Upper lobe of right lung (tissue), 1 donor: ENCODE measurements at regions not wholly inside any gene's neighbourhood (a gene's known extent, or its start where the extent isn't known, plus 50 kb on each side); places are given as distances from the start of the nearest gene placed in this dataset.

Experiments used
- ATAC-seq: fragments of 200-7000 bp; cut with Tn5 transposase; one replicate; pipeline ENCODE4 v1.9.1; 2020; ENCODE audit warnings: mild to moderate bottlenecking, moderate library complexity
- DNase-seq: peaks from one replicate; pipeline ENCODE4 v3.0.0-alpha.2; 2020
- H3K27ac ChIP-seq: fragments of 200-600 bp; one replicate; pipeline ENCODE4 v1.8.0; 2022
- H3K27me3 ChIP-seq: fragments of 200-600 bp; one replicate; pipeline ENCODE4 v1.8.0; 2022; ENCODE audit warnings: mild to moderate bottlenecking
- H3K36me3 ChIP-seq: fragments of 200-600 bp; one replicate; pipeline ENCODE4 v1.8.0; 2022
- H3K4me1 ChIP-seq: fragments of 200-600 bp; one replicate; pipeline ENCODE4 v1.8.0; 2022
- H3K4me3 ChIP-seq: fragments of 200-600 bp; one replicate; pipeline ENCODE4 v1.8.0; 2022; ENCODE audit warnings: mild to moderate bottlenecking
- H3K9me3 ChIP-seq: fragments of 200-600 bp; one replicate; pipeline ENCODE4 v1.8.0; 2022
- CTCF ChIP-seq: fragments of 200-600 bp; IDR thresholded peaks from one replicate; pipeline ENCODE4 v1.8.0; 2022; ENCODE audit warnings: antibody characterized with exemption
- intact Hi-C: fragments of 100-400 bp; cut with DNase I; formaldehyde crosslinking; loops from one replicate; pipeline ENCODE4 v1.11.0; 2022
- donor health status: DM: no; HTN: yes; CAD: no; lungs with severe emphysema.

GRCh38 chr4:1471443-1472147 lies 65.4 kb upstream of the NKX1-1 start:
- H3K27ac ChIP-seq = no peak overlapping the region
- no peaks in the 10 kb centered on the region for H3K36me3 ChIP-seq
- no peaks in the 10 kb centered on the region for H3K4me1 ChIP-seq
- DNase-seq = peak; percentile 57
- peaks cover 30% of the 10 kb centered on the region for H3K27me3 ChIP-seq
- ATAC-seq = no peak
- no peaks in the 10 kb centered on the region for H3K9me3 ChIP-seq
- no peak overlapping the region for H3K4me3 ChIP-seq
- no peak for TF ChIP-seq CTCF
- intact Hi-C loops = no loop called here

- intact Hi-C loops = no loop called here
- TF ChIP-seq CTCF = no peak
- ATAC-seq = no peak
- H3K4me1 ChIP-seq = no peaks in the 10 kb centered on the region
- DNase-seq = no peak
- H3K27ac ChIP-seq = no peak overlapping the region
- no peaks in the 10 kb centered on the region for H3K36me3 ChIP-seq
- H3K9me3 ChIP-seq = no peaks in the 10 kb centered on the region
- no peak overlapping the region for H3K4me3 ChIP-seq
- H3K27me3 ChIP-seq = peaks cover 30% of the 10 kb centered on the region
Measured at GRCh38 chr4:1470816-1471442, 64.7 kb upstream of the NKX1-1 start.

- H3K27me3 ChIP-seq = peaks cover 30% of the 10 kb centered on the region
- ATAC-seq = no peak
- no peaks in the 10 kb centered on the region for H3K9me3 ChIP-seq
- DNase-seq = no peak
- H3K27ac ChIP-seq = no peak overlapping the region
- no peaks in the 10 kb centered on the region for H3K4me1 ChIP-seq
- no peaks in the 10 kb centered on the region for H3K36me3 ChIP-seq
- intact Hi-C loops = no loop called here
- no peak for TF ChIP-seq CTCF
- H3K4me3 ChIP-seq = no peak overlapping the region
Measured at GRCh38 chr4:1470393-1470670, 64.1 kb upstream of the NKX1-1 start.

- Histone ChIP-seq H3K9me3 (no peaks in the 10 kb centered on the region), H3K27me3 (peaks cover 35% of the 10 kb centered on the region), H3K4me1 (no peaks in the 10 kb centered on the region), H3K36me3 (no peaks in the 10 kb centered on the region), H3K4me3 (no peak overlapping the region), H3K27ac (no peak overlapping the region)
- ATAC-seq = no peak
- TF ChIP-seq CTCF = no peak
- intact Hi-C loops = loop anchor here (10.0 kb wide), 1 partner anchor 65 kb away; the partner anchor contains the start of gene NKX1-1
- DNase-seq = no peak
Measured at GRCh38 chr4:1469607-1470392, 63.6 kb upstream of the NKX1-1 start.

GRCh38 chr4:1469043-1469442 lies 62.8 kb upstream of the NKX1-1 start:
- no peak for DNase-seq

More at GRCh38 chr4:1469043-1469442, 62.8 kb upstream of the NKX1-1 start:
- no peaks in the 10 kb centered on the region for H3K9me3 ChIP-seq
- H3K4me3 ChIP-seq = no peak overlapping the region
- H3K27ac ChIP-seq = no peak overlapping the region
- TF ChIP-seq CTCF = no peak
- intact Hi-C loops = loop anchor here (10.0 kb wide), 1 partner anchor 64 kb away; the partner anchor contains the start of gene NKX1-1
- peaks cover 42% of the 10 kb centered on the region for H3K27me3 ChIP-seq
- H3K4me1 ChIP-seq = no peaks in the 10 kb centered on the region
- ATAC-seq = no peak
- H3K36me3 ChIP-seq = no peaks in the 10 kb centered on the region
